Right renal cortex interstitium (tissue), 3 donors: ENCODE measurements at regions not wholly inside any gene's neighbourhood (a gene's known extent, or its start where the extent isn't known, plus 50 kb on each side); places are given as distances from the start of the nearest gene placed in this dataset.
"Not testable (repeated sequence)": the region's sequence is repeated elsewhere in the genome, so short reads cannot be mapped to it uniquely, and the experiment has no call there.

Source experiments
- DNase-seq, 3 donors: peaks; one replicate each; pipeline ENCODE4 v3.0.0-alpha.2; 2013; ENCODE audit warnings: low read depth in 3 of 3, low spot score in 2 of 3

DNA sequence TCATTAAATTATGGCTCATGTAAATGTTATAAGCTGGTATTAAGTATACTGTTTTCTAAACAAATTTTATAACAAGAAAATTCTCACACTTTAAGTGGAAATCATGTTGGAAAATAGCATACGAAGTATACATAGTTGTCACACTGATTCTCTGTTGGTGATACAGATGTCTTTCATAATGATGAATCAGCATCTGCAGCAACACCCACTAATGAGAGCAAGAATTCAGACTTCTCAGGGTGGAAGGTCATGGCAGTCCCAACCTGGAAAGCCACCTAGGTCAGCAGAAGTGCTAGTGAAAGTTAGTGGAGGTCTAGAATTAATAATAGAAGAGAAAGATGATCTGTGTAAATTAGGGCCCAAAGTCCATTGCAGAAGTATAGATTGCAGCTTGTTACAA is 719.7 kb upstream of the MIR17HG start:
- no peak for DNase-seq

DNA sequence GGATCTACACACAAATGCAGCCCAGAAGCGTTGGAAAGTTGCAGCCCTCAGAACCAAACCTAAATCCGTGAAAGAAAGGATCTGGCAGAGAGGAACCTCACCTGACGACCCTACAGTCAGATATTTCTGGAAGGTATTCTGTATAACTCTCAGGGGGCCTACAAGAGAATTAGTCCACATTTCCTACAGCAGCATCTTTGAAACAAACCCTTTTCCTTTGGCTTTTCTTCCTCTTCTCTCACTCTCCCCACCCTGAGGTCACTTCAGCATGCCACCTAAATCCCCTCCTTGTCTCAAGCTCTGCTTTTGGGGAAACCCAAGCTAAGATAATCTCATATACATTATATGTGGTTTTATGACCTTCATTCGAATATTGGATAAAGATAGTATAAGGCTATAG is 719.0 kb upstream of the MIR17HG start:
- DNase-seq: no peak

DNA sequence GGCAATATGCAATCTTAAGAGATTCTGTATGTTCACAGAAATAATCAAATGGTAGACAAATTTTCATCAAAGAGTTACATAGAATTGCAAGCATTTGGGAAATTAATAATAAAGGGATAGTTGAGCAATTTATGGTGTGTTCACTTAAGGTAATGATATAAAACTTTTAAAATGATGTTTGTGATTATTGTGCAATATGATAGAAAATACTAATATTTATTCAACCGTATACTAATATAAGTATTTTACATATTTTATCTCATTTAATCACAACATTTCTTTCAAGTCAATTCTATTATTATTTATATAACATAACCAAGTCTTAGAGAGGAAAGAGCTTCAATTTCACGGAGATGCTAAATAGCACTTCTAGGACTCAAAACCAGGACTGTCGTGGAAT is 716.8 kb upstream of the MIR17HG start:
- DNase-seq: no peak

- DNase-seq: no peak
Observed at GRCh38 chr13:90632184-90632583, 715.3 kb upstream of the MIR17HG start.

DNA sequence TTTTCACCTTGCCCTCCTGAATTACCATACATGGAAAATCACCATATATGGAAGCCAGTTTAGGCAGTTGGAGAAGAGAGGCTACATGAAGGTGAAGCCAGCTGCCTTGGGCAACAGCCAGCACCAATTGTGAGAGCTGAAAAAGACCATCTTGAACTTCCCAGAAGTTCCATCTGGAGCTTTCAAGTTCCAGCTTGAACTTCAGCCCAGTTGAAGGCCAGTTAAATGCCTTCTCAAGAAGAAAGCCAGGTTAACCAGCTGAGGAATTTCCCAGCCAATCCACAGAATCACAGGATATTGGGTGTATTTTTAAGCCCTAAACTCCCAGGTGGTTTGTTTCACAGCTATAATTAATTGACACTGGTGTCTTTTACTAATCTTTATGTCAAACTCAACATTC is 713.6 kb upstream of the MIR17HG start:
- no peak for DNase-seq

DNA sequence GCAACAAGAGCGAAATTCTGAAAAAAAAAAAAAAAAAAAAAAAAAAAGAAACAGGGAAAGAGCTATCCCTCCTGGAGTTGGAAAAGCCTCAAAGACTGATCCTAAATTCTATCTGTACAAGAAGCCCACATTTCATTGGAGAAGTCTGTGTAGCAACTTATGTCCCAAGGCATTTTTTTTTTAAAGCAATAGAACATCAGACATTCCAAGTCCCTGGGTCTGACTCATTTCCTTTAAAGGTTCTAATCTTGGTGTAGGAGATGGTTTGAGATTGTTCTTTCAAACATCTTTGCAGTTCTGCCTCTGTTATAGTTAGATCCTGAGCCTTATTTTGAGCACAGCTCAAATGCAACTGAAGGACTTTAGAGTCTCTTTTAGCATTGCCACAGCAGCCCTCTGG is 706.5 kb upstream of the MIR17HG start:
- DNase-seq: no peak

DNA sequence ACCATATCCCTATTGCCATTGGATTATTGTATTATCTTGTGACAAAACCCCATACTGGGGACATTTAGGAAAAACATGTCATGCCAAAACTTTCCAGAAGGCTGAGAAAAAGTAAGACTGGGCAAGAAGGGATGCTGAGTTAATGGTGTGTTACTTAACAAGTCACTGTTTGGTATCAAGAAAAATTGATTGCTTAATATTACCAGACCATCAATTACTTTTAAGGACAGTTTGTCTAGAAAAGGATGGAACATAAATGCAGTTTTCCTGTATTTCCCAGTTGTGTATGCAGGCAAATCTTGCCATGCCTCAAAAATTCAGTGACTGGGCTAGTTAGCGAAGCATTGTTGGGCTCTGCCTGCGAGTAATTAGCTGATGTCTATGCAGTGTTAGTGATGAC is 705.6 kb upstream of the MIR17HG start:
- no peak for DNase-seq

DNA sequence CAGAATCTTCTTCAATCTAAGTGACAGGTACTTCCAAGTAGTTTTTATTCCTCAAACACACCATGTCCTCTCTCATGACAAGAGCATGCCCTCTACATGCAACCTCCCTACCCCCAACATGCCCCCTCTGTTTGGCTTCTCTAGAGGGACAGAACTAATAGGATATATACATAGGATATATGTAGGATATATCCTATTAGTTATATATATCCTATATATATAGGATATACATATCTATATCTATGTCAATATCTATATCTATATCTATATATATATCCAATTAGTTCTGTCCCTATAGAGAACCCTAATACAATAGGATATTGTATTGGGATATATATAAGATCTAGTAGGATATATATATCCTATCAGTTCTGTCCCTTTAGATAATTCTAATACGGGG is 701.9 kb upstream of the MIR17HG start:
- no peak for DNase-seq

DNA sequence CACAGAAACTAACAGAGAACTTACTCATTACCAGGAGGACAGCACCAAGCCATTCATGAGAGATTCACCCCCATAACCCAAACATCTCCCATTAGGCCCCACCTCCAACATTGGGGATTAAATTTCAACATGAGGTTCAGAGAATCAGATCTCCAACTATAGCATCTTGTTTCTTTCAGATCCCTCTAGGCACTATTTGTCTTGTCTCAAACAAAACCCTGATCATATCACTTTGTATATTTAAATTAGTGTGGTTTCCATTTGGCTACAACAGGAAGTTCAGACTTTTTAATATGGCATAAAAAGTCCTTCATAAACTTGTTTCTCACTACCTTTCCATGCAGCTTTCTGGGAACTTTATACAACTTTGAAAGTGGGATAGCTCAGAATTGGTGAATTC is 699.0 kb upstream of the MIR17HG start:
- no peak for DNase-seq

DNA sequence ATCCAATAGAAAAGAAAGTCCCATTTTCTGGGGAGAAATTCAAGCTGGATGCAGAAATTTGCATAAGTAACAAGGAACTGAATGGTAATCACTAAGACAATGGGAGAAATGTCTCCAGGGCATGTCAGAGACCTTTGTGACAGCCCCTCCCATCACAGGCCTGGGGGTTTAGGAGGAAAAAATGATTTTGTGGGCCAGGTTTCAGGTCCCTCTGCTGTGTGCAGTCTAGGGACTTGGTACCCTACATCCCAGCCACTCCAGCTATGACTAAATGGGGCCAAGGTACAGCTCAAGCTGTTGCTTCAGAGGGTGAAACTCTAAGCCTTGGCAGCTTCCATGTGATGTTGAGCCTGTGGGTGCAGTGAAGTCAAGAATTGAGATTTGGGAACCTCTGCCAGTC is 695.5 kb upstream of the MIR17HG start:
- no peak for DNase-seq

- DNase-seq: no peak
Observed at GRCh38 chr13:90654970-90655369, 692.5 kb upstream of the MIR17HG start.

- DNase-seq: not testable (repeated sequence)
Observed at GRCh38 chr13:90664200-90664599, 683.3 kb upstream of the MIR17HG start.

- DNase-seq: no peak
Observed at GRCh38 chr13:90673746-90674145, 673.7 kb upstream of the MIR17HG start.

- no peak for DNase-seq
Observed at GRCh38 chr13:90675129-90675528, 672.4 kb upstream of the MIR17HG start.

GRCh38 chr13:90680826-90681225 is 666.7 kb upstream of the MIR17HG start:
- no peak for DNase-seq

DNA sequence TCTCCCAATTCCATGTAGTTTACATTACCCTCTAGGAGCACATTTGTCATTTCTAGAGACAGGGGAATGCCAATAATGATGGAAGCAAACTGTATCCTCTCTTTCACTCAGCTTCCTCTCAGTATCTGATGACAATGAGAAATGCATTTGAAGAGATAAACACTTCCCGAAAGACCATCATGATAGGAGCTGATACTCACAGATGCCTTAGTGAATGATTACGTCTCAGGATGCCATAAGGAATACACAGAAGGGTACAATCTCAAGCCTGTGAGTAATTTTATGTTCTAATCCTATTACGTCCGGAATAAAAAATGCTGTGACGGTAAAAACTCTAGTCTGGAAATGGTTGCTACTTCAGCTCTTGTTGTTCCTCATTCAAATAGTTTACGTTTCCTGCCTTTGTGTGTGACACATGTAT is 663.8 kb upstream of the MIR17HG start:
- no peak for DNase-seq

DNA sequence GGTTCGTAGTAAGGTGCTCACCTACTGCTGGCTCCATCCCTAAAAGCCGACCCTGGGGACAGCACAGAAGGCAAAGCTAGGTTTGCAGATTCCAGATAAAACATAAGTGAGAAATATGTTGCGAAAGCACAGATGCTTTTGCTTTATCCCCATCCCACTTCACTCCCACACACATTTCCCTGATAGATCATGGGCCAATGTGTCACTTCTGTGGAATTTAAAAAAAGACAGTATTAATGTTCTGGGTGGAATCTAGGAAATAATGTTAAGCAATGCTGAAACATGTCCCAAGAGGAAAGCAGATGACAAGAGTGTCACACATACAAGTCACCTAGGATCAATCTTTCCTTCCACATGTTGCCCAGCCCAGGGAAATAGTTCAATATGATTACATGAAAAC is 661.0 kb upstream of the MIR17HG start:
- no peak for DNase-seq

DNA sequence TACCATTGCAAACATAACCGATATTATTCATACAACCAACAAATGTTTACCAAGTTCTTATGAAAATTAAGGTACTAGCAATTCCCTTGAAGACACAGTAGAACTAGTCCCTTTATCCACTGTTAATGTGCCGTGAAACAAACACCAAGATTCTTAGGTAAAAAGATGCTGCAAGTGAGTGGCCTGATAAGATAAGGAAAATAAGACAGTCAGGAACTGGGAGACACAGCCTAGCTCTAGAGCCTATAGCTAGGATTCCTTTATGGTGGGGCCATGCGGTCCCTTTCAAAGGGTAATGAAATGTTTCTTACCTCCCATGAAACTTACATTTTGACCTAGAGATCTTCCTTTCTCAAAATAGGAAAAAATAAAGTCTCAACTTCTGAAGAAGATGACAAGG is 658.4 kb upstream of the MIR17HG start:
- DNase-seq: no peak

DNA sequence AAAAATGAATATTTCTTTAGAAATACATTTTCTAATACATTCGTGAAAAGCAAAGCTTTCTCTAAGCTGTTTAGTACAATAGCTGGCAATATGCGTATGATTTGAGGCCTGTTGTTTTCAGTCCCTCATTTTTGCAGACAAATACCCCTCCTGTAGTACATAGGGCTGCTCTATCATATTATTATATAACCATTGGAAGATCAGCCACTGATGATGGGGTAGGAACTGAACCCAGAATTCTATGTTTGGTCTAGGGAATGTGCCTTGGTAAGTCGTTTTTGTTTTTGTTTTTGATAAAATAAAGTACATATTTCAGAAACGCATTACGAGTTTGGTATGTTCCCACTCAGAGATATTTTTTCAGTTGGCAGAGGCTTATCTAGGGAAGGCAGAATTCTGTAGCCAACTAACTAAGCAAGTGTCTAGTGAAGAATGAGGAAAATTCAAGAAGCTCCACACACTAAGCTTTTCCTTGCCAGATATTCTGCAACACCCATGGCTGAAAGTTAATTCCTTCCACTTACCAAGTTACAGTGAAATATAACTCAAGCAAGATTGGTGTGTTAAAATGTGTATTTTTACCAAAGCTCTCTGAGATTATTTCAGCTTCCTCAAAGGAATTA is 656.9 kb upstream of the MIR17HG start:
- no peak for DNase-seq

GRCh38 chr13:90696254-90696653 is 651.2 kb upstream of the MIR17HG start:
- DNase-seq: no peak

DNA sequence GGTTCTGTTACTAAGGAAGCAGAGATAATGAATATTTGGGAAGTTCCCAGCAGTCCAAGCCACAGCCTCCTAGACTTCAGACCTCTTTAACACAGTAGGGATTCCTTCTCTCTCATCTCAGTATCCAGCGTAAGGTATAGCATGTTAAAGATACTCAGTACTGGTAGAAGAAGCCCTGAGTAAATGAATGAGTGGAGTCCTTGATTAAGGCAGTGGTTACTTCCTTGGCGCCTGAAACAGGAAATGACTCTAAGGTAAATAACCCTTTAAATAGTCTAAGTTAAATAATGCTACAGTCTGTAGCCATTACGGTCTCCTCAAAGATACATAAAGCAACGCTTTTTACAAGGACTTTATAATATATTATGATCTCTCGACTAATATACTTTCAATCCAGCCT is 650.8 kb upstream of the MIR17HG start:
- no peak for DNase-seq

DNA sequence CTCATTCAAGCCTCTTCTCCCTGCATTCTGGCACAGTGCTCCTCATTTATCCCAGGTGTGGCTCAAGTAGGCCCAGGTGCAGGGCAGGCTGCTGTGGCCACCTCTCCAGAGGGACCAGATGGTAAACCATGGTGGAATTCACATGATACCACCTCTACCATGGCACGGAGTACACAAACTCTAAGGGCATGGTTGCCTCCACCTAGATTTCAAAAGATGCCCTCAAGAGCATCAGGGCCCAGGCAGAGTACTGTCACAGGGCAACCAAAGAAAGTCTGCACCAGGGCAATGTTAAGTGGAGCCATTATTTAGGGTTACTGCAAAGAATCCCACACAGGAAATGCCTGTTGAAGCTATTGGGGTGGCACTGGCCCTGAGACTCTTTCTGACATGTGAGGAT is 647.1 kb upstream of the MIR17HG start:
- no peak for DNase-seq

- no peak for DNase-seq
Observed at GRCh38 chr13:90701264-90701663, 646.2 kb upstream of the MIR17HG start.
